Pancreas (tissue), 10 donors: ENCODE measurements at regions not wholly inside any gene's neighbourhood (a gene's known extent, or its start where the extent isn't known, plus 50 kb on each side); places are given as distances from the start of the nearest gene placed in this dataset.

Experiments used
- ATAC-seq, 4 donors: fragments of 200-7000 bp; cut with Tn5 transposase; one replicate each; pipeline versions ENCODE4 v1.8.0 to v1.9.1; 2020; ENCODE audit warnings: mild to moderate bottlenecking in 4 of 4, moderate library complexity in 4 of 4
- DNase-seq, 6 donors: peaks; one replicate each; pipeline ENCODE4 v3.0.0-alpha.2; 2020
- FAIRE-seq: peaks from 2 replicates; lab custom pipeline; 2012; peaks lifted over from hg19 to GRCh38; lab: Jason Lieb, UNC
- H3K27ac ChIP-seq, 4 donors: fragments of 200-600 bp; sonication (generic); 1 replicate in 3 of 4; 2 replicates in 1 of 4; pipeline versions ENCODE4 v1.5.0 to v1.8.0; 2020
- H3K27me3 ChIP-seq, 4 donors: fragments of 200-600 bp; one replicate each; pipeline ENCODE4 v1.8.0; 2021
- H3K36me3 ChIP-seq, 3 donors: fragments of 200-600 bp; sonication (generic) in 1 of 3; one replicate each; pipeline versions ENCODE4 v1.5.0 to v1.8.0; 2020 to 2021
- H3K4me1 ChIP-seq, 3 donors: fragments of 200-600 bp; one replicate each; pipeline ENCODE4 v1.8.0; 2021
- H3K4me3 ChIP-seq, 4 donors: fragments of 200-600 bp; sonication (generic) in 2 of 4; one replicate each; pipeline versions ENCODE4 v1.5.0 to v1.8.0; 2020 to 2021
- H3K9me3 ChIP-seq, 4 donors: fragments of 200-600 bp; one replicate each; pipeline ENCODE4 v1.8.0; 2021
- WGBS, 2 donors: extraction: QIAGEN DNeasy Blood & Tissue Kit; methylation state at CpG; one replicate each; pipeline ENCODE4 v1.1.7; 2013; 5-methylcytosine and 5-hydroxymethylcytosine counted together
- intact Hi-C, 3 donors: fragments of 100-400 bp; cut with DNase I; formaldehyde crosslinking; loops; one replicate each; pipeline versions ENCODE4 v1.11.1 to v1.14.2; 2022
- TF ChIP-seq, protein P1 (sequence below), 4 donors: fragments of 200-600 bp; sonication (generic) in 3 of 4; IDR thresholded peaks; one replicate each; pipeline versions ENCODE4 v1.5.0 to v1.8.0; 2021; ENCODE audit warnings: antibody characterized with exemption in 4 of 4
- donor health status: healthy with polysubstance abuse.
- donor health status: DM: no; HTN: no; CAD: no; lungs with moderate emphysema.
- donor health status: DM: no; HTN: no; CAD: no.
- donor health status: control.
- donor health status: control.
- donor health status: Bipolar disorder and iron deficiency.
- donor health status: DM: yes; HTN: yes; CAD: no.
- donor health status: DM: no; HTN: no; CAD: no.
- donor health status: DM: no; HTN: no; CAD: no.
- donor health status: DM: yes; HTN: yes; CAD: no.

DNA sequence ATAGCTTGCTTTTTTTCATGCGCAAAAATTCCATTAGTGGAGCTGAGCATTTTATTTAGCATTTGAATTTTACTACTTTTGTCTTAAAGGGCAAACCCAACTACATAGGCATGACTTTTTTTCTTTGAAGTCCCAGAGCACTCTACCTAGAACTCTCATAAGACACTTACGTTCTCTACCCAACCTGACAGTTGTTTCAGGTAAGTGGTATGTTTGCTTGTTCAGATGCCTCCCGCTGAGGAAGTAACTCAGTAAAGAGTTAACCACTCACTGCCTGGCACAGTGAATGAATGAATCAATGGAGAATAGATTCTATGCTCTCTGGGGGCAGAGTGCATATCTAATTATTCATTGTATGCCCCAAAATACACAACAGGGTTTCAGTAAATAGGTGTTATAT lies 212.3 kb upstream of the PRDM1 start:
- ATAC-seq (no peak), DNase-seq (no peak), FAIRE-seq (no peak)
- no peaks in the 10 kb centered on the region for H3K36me3 ChIP-seq
- intact Hi-C loops = no loop called here
- H3K4me3 ChIP-seq = no peak overlapping the region
- WGBS, 2 donors = 25 to 55% methylated on average over 3 of the region's 3 CpGs
- no peak overlapping the region for H3K27ac ChIP-seq
- no peaks in the 10 kb centered on the region for H3K27me3 ChIP-seq
- peaks cover 0 to 4% (median 0%) of the 10 kb centered on the region in 3 donors for H3K4me1 ChIP-seq
- H3K9me3 ChIP-seq = no peaks in the 10 kb centered on the region
- TF ChIP-seq, protein P1, sequence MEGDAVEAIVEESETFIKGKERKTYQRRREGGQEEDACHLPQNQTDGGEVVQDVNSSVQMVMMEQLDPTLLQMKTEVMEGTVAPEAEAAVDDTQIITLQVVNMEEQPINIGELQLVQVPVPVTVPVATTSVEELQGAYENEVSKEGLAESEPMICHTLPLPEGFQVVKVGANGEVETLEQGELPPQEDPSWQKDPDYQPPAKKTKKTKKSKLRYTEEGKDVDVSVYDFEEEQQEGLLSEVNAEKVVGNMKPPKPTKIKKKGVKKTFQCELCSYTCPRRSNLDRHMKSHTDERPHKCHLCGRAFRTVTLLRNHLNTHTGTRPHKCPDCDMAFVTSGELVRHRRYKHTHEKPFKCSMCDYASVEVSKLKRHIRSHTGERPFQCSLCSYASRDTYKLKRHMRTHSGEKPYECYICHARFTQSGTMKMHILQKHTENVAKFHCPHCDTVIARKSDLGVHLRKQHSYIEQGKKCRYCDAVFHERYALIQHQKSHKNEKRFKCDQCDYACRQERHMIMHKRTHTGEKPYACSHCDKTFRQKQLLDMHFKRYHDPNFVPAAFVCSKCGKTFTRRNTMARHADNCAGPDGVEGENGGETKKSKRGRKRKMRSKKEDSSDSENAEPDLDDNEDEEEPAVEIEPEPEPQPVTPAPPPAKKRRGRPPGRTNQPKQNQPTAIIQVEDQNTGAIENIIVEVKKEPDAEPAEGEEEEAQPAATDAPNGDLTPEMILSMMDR (IDR thresholded peaks at IDR 0.05) = no peak

DNA sequence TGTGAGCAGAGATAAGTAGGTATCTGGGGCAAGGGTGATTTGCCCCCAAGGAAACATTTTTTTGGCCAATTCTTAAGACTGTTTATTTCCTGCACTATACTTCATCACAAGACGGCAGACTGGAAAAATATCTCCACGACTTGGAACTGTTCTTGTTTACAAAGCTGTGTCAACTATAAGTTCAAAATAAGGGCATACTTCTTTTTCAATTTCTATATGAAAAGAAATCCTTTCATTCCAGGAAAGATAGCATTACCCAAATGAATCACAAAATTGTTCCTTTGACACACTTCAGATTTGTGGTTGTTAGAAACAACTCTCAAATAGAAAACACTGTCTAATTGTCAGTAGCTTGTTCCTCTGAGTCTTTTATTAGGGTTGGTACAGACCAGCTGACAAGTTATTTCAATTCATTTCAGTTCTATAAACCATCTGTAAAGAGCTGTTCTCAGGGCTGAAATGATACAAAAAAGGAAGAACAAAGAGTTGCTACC lies 212.9 kb upstream of the PRDM1 start:
- no peaks in the 10 kb centered on the region for H3K36me3 ChIP-seq
- FAIRE-seq = no peak
- H3K9me3 ChIP-seq = no peaks in the 10 kb centered on the region
- TF ChIP-seq, protein P1 (IDR thresholded peaks at IDR 0.05) = no peak
- H3K27me3 ChIP-seq = no peaks in the 10 kb centered on the region
- peak in 2 of 4 donors; percentile 67 for ATAC-seq
- WGBS, 2 donors = 3 to 4% methylated on average over 2 of the region's 2 CpGs
- no peak for DNase-seq
- H3K4me3 ChIP-seq = no peak overlapping the region
- no peak overlapping the region for H3K27ac ChIP-seq
- intact Hi-C loops = no loop called here
- H3K4me1 ChIP-seq = peaks cover 0 to 4% (median 0%) of the 10 kb centered on the region in 3 donors

DNA sequence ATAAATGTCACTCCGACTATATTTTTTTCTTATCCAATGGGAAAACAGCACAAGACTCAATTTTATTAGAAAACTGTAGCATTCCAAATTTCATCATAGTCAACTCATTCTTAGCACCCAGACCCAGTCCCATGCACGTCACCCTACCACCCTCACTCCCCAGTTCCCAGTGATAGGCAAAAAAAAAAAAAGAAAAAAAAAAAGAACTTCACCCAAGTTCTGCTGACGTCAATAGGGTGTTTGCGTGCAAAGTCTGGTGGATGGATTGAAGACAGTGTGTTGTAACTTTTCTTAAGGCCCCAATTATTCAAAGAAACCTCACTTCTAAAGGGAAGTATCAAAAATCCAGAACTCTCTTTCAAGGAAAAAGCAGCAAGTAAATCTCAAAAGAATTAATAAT lies 213.9 kb upstream of the PRDM1 start:
- WGBS, 2 donors = 60 to 92% methylated on average over 4 of the region's 4 CpGs
- peak overlapping the region in 1 of 4 donors; percentile 7 for H3K27ac ChIP-seq
- no peaks in the 10 kb centered on the region for H3K27me3 ChIP-seq
- H3K36me3 ChIP-seq = no peaks in the 10 kb centered on the region
- H3K4me1 ChIP-seq = peaks cover 0 to 4% (median 0%) of the 10 kb centered on the region in 3 donors
- no peaks in the 10 kb centered on the region for H3K9me3 ChIP-seq
- no peak for FAIRE-seq
- ATAC-seq = peak in 2 of 4 donors; percentile 51 to 68
- intact Hi-C loops = no loop called here
- no peak overlapping the region for H3K4me3 ChIP-seq
- peak in 1 of 6 donors; percentile 33 for DNase-seq
- TF ChIP-seq, protein P1 (IDR thresholded peaks at IDR 0.05) = no peak

DNA sequence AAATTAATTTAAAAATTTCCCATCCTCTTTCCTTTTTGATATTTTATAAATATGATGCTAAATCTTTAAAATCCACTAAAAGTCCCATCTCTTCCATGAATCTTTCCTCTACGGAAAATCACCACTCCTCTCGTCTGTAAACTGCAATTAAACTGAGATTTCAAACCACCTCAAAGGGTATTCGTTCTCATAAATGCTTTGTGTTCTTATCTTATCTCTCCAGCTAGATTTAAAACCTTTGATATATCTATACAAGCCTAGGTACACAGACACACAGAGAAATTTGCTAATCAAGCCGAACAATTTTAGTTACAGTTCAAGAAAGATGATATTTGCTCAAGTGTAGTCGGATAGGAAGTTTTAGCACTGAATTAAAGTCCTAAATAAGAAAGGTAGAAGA lies 214.6 kb upstream of the PRDM1 start:
- DNase-seq (no peak), ATAC-seq (no peak), FAIRE-seq (no peak)
- Histone ChIP-seq H3K9me3 (no peaks in the 10 kb centered on the region), H3K27me3 (no peaks in the 10 kb centered on the region), H3K36me3 (no peaks in the 10 kb centered on the region), H3K4me3 (no peak overlapping the region), H3K27ac (no peak overlapping the region), H3K4me1 (peaks cover 0 to 4% (median 0%) of the 10 kb centered on the region in 3 donors)
- WGBS, 2 donors = 45 to 47% methylated on average over 5 of the region's 5 CpGs
- TF ChIP-seq, protein P1 (IDR thresholded peaks at IDR 0.05) = no peak
- intact Hi-C loops = no loop called here

DNA sequence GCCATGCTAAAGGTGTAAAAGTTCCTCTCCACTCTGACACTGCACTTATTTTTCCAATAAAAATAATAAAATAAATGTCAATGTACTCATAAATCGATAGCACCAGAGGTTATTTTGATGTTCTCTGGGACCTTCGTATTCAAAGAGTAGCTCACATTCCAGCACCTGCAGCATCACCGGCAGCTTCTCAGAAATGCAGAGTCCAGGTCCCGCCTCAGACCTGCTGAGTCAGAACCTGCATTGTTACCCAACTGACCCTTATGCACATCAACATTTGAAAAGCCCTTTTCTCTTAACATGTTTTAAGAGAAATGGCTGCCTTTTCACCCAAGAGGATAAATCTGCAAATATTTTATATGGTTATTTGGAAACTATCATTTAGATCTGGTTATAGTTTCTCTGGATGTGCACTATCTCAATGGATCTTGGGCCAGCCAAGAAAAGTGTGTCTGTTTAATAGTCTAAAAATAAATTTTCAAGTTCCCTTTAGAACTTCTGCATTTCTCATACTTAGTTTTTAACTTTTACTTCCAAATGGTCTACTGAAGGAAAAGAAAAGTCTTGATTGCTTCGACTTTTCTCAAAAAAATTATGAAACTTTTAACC lies 216.2 kb upstream of the PRDM1 start:
- intact Hi-C loops = no loop called here
- H3K4me3 ChIP-seq = no peak overlapping the region
- DNase-seq = no peak
- TF ChIP-seq, protein P1 (IDR thresholded peaks at IDR 0.05) = no peak
- H3K27ac ChIP-seq = no peak overlapping the region
- no peaks in the 10 kb centered on the region for H3K36me3 ChIP-seq
- H3K9me3 ChIP-seq = no peaks in the 10 kb centered on the region
- ATAC-seq = no peak
- H3K4me1 ChIP-seq = peaks cover 0 to 4% (median 0%) of the 10 kb centered on the region in 3 donors
- no peak for FAIRE-seq
- 70 to 77% methylated on average over 5 of the region's 5 CpGs for WGBS, 2 donors
- H3K27me3 ChIP-seq = no peaks in the 10 kb centered on the region
